GM18861 (cell line): ENCODE measurements at regions not wholly inside any gene's neighbourhood (a gene's known extent, or its start where the extent isn't known, plus 50 kb on each side); places are given as distances from the start of the nearest gene placed in this dataset.

Experiments
- ATAC-seq: cut with Tn5 transposase; IDR thresholded peaks from one replicate; pipeline ENCODE4 v1.9.1; 2021; ENCODE audit not compliant: unreplicated experiment

GRCh38 chr10:28250782-28251181 is 52.1 kb downstream of the MPP7 start:
- no peak for ATAC-seq

GRCh38 chr10:28250358-28250757 is 52.5 kb downstream of the MPP7 start:
- no peak for ATAC-seq

- ATAC-seq, result no peak
Measured at GRCh38 chr10:28249512-28249911, 53.4 kb downstream of the MPP7 start.

- ATAC-seq, result no peak
Measured at GRCh38 chr10:28248092-28248491, 54.8 kb downstream of the MPP7 start.

- ATAC-seq, result no peak
Measured at GRCh38 chr10:28246023-28246422, 56.8 kb downstream of the MPP7 start.

- no peak for ATAC-seq
Measured at GRCh38 chr10:28243923-28244322, 58.9 kb downstream of the MPP7 start.

- ATAC-seq, result no peak
Measured at GRCh38 chr10:28242555-28243204, 60.2 kb downstream of the MPP7 start.

- ATAC-seq, result peak; percentile 82
Measured at GRCh38 chr10:28241741-28242399, 61.0 kb downstream of the MPP7 start.

- ATAC-seq, result no peak
Measured at GRCh38 chr10:28240400-28240799, 62.5 kb downstream of the MPP7 start.

- ATAC-seq, result no peak
Measured at GRCh38 chr10:28236591-28236990, 66.3 kb downstream of the MPP7 start.

GRCh38 chr10:28220811-28221210 is 82.1 kb downstream of the MPP7 start:
- no peak for ATAC-seq

- ATAC-seq, result no peak
Measured at GRCh38 chr10:28219251-28219650, 83.6 kb downstream of the MPP7 start.

- ATAC-seq, result no peak
Measured at GRCh38 chr10:28217848-28218247, 85.0 kb downstream of the MPP7 start.

- no peak for ATAC-seq
Measured at GRCh38 chr10:28215930-28216329, 86.9 kb downstream of the MPP7 start.

- ATAC-seq, result no peak
Measured at GRCh38 chr10:28214219-28214618, 88.6 kb downstream of the MPP7 start.

- no peak for ATAC-seq
Measured at GRCh38 chr10:28211759-28212158, 91.1 kb downstream of the MPP7 start.

GRCh38 chr10:28207799-28208198 is 95.1 kb downstream of the MPP7 start:
- ATAC-seq, result no peak

GRCh38 chr10:28202941-28203352 is 99.9 kb downstream of the MPP7 start:
- no peak for ATAC-seq

GRCh38 chr10:28201410-28202400 is 101.2 kb downstream of the MPP7 start:
- ATAC-seq, result no peak

GRCh38 chr10:28200775-28201174 is 102.1 kb downstream of the MPP7 start:
- ATAC-seq, result no peak

GRCh38 chr10:28199941-28200340 is 102.9 kb downstream of the MPP7 start:
- ATAC-seq, result no peak

GRCh38 chr10:28190196-28190595 is 112.7 kb downstream of the MPP7 start:
- no peak for ATAC-seq
